ENCODE measurements at regions not wholly inside any gene's neighbourhood (a gene's known extent, or its start where the extent isn't known, plus 50 kb on each side); places are given as distances from the start of the nearest gene placed in this dataset.
"Not testable (repeated sequence)": the region's sequence is repeated elsewhere in the genome, so short reads cannot be mapped to it uniquely, and the experiment has no call there.

DNA sequence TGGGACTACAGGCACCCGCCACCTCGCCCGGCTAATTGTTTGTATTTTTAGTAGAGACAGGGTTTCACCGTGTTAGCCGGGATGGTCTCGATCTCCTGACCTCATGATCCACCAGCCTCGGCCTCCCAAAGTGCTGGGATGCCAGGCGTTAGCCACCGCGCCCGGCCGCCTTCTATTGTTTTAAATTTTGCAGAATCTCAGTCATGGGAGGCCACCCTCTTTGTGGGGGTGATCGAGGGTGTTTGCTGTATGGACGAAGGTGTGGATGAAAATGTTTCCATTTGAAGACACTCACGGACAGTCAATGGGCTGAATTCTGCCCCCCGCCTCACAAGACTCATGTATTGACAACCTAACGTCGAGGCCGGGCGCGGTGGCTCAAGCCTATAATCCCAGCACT lies 73.0 kb upstream of the SHOX start:
- not testable (repeated sequence) for TF ChIP-seq POLR2A (IDR thresholded peaks at IDR 0.05; ENCODE audit: borderline replicate concordance, extremely low read depth, insufficient read depth, insufficient read length); CEBPB (IDR thresholded peaks at IDR 0.05; ENCODE audit: low read depth); JUND (IDR thresholded peaks at IDR 0.05); EZH2 (IDR thresholded peaks at IDR 0.05); EZH2phosphoT487 (IDR thresholded peaks at IDR 0.05; ENCODE audit: borderline replicate concordance); RAD21 (IDR thresholded peaks at IDR 0.05; ENCODE audit: low read depth); SIN3A (IDR thresholded peaks at IDR 0.05; ENCODE audit: low read depth); ZNF274 (IDR thresholded peaks at IDR 0.05; ENCODE audit: low read depth, low read length); YY1 (IDR thresholded peaks at IDR 0.05; ENCODE audit: extremely low read depth, insufficient replicate concordance, low read depth, low read length)
- TF ChIP-seq, protein P1, sequence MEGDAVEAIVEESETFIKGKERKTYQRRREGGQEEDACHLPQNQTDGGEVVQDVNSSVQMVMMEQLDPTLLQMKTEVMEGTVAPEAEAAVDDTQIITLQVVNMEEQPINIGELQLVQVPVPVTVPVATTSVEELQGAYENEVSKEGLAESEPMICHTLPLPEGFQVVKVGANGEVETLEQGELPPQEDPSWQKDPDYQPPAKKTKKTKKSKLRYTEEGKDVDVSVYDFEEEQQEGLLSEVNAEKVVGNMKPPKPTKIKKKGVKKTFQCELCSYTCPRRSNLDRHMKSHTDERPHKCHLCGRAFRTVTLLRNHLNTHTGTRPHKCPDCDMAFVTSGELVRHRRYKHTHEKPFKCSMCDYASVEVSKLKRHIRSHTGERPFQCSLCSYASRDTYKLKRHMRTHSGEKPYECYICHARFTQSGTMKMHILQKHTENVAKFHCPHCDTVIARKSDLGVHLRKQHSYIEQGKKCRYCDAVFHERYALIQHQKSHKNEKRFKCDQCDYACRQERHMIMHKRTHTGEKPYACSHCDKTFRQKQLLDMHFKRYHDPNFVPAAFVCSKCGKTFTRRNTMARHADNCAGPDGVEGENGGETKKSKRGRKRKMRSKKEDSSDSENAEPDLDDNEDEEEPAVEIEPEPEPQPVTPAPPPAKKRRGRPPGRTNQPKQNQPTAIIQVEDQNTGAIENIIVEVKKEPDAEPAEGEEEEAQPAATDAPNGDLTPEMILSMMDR (IDR thresholded peaks at IDR 0.05 in 2 of 3, conservative IDR thresholded peaks at IDR 0.05 in 1 of 3; ENCODE audit: borderline replicate concordance in 1 of 3, insufficient read depth in 1 of 3, low read depth in 2 of 3, low read length in 2 of 3), result not testable (repeated sequence)
- TF ChIP-seq, protein P2, sequence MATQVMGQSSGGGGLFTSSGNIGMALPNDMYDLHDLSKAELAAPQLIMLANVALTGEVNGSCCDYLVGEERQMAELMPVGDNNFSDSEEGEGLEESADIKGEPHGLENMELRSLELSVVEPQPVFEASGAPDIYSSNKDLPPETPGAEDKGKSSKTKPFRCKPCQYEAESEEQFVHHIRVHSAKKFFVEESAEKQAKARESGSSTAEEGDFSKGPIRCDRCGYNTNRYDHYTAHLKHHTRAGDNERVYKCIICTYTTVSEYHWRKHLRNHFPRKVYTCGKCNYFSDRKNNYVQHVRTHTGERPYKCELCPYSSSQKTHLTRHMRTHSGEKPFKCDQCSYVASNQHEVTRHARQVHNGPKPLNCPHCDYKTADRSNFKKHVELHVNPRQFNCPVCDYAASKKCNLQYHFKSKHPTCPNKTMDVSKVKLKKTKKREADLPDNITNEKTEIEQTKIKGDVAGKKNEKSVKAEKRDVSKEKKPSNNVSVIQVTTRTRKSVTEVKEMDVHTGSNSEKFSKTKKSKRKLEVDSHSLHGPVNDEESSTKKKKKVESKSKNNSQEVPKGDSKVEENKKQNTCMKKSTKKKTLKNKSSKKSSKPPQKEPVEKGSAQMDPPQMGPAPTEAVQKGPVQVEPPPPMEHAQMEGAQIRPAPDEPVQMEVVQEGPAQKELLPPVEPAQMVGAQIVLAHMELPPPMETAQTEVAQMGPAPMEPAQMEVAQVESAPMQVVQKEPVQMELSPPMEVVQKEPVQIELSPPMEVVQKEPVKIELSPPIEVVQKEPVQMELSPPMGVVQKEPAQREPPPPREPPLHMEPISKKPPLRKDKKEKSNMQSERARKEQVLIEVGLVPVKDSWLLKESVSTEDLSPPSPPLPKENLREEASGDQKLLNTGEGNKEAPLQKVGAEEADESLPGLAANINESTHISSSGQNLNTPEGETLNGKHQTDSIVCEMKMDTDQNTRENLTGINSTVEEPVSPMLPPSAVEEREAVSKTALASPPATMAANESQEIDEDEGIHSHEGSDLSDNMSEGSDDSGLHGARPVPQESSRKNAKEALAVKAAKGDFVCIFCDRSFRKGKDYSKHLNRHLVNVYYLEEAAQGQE (IDR thresholded peaks at IDR 0.05; ENCODE audit: low read depth), result not testable (repeated sequence)
- TF ChIP-seq, protein P3, sequence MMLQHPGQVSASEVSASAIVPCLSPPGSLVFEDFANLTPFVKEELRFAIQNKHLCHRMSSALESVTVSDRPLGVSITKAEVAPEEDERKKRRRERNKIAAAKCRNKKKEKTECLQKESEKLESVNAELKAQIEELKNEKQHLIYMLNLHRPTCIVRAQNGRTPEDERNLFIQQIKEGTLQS (IDR thresholded peaks at IDR 0.05), result not testable (repeated sequence)
- TF ChIP-seq, protein P4, sequence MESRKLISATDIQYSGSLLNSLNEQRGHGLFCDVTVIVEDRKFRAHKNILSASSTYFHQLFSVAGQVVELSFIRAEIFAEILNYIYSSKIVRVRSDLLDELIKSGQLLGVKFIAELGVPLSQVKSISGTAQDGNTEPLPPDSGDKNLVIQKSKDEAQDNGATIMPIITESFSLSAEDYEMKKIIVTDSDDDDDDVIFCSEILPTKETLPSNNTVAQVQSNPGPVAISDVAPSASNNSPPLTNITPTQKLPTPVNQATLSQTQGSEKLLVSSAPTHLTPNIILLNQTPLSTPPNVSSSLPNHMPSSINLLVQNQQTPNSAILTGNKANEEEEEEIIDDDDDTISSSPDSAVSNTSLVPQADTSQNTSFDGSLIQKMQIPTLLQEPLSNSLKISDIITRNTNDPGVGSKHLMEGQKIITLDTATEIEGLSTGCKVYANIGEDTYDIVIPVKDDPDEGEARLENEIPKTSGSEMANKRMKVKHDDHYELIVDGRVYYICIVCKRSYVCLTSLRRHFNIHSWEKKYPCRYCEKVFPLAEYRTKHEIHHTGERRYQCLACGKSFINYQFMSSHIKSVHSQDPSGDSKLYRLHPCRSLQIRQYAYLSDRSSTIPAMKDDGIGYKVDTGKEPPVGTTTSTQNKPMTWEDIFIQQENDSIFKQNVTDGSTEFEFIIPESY (IDR thresholded peaks at IDR 0.05; ENCODE audit: extremely low read depth, insufficient replicate concordance, low read length), result not testable (repeated sequence)
